ENCODE measurements at regions not wholly inside any gene's neighbourhood (a gene's known extent, or its start where the extent isn't known, plus 50 kb on each side); places are given as distances from the start of the nearest gene placed in this dataset.

GRCh38 chr12:71024827-71025226 is 104.3 kb upstream of the PTPRR start:
- no peak overlapping the region for H2AFZ ChIP-seq (ENCODE audit: low read depth, low read length)
- H3K79me2 ChIP-seq (replicated peaks; ENCODE audit: insufficient read depth, low read length), result no peaks in the 10 kb centered on the region
- no peaks in the 10 kb centered on the region for H4K20me1 ChIP-seq (ENCODE audit: insufficient read depth)
- H3K36me3 ChIP-seq (ENCODE audit: insufficient read depth, low read length), result no peaks in the 10 kb centered on the region
- H3K9me3 ChIP-seq (ENCODE audit: low read length), result no peaks in the 10 kb centered on the region
- H3K9me2 ChIP-seq (ENCODE audit: insufficient read depth, low read length), result no peaks in the 10 kb centered on the region
- H3K9ac ChIP-seq (ENCODE audit: low read length), result no peak overlapping the region
- TF ChIP-seq EZH2 (IDR thresholded peaks at IDR 0.05; ENCODE audit: borderline replicate concordance, insufficient read depth, low read length, poor library complexity, severe bottlenecking), result no peak
- no peak for TF ChIP-seq REST (IDR thresholded peaks at IDR 0.05; ENCODE audit: borderline replicate concordance)
- TF ChIP-seq POLR2AphosphoS5 (IDR thresholded peaks at IDR 0.05), result no peak
- H3K4me2 ChIP-seq (ENCODE audit: low read length), result no peak overlapping the region
- H3K27ac ChIP-seq (ENCODE audit: low read length), result no peak overlapping the region
- H3K4me3 ChIP-seq (ENCODE audit: low read length), result no peak overlapping the region
- no peaks in the 10 kb centered on the region for H3F3A ChIP-seq (ENCODE audit: insufficient read depth, low read length, poor library complexity, severe bottlenecking)
- H3K27me3 ChIP-seq (ENCODE audit: insufficient read depth, low read depth, low read length), result no peaks in the 10 kb centered on the region

GRCh38 chr12:71024281-71024680 is 103.7 kb upstream of the PTPRR start:
- H3K4me2 ChIP-seq (ENCODE audit: low read length), result no peak overlapping the region
- no peak for TF ChIP-seq TAF1 (IDR thresholded peaks at IDR 0.05; ENCODE audit: low read depth)
- TF ChIP-seq MXI1 (conservative IDR thresholded peaks at IDR 0.05; ENCODE audit: poor library complexity, severe bottlenecking), result no peak
- no peak for TF ChIP-seq SMC3 (conservative IDR thresholded peaks at IDR 0.05; ENCODE audit: poor library complexity)
- H3K27ac ChIP-seq (ENCODE audit: low read length), result no peak overlapping the region
- no peak overlapping the region for H3K4me3 ChIP-seq (ENCODE audit: low read length)
- H3K36me3 ChIP-seq (ENCODE audit: insufficient read depth, low read length), result no peaks in the 10 kb centered on the region
- no peak overlapping the region for H3K9ac ChIP-seq (ENCODE audit: low read length)
- no peaks in the 10 kb centered on the region for H4K20me1 ChIP-seq (ENCODE audit: insufficient read depth)
- H3K27me3 ChIP-seq (ENCODE audit: insufficient read depth, low read depth, low read length), result no peaks in the 10 kb centered on the region
- no peaks in the 10 kb centered on the region for H3F3A ChIP-seq (ENCODE audit: insufficient read depth, low read length, poor library complexity, severe bottlenecking)
- no peaks in the 10 kb centered on the region for H3K9me3 ChIP-seq (ENCODE audit: low read length)
- no peak overlapping the region for H2AFZ ChIP-seq (ENCODE audit: low read depth, low read length)
- H3K79me2 ChIP-seq (replicated peaks; ENCODE audit: insufficient read depth, low read length), result no peaks in the 10 kb centered on the region
- H3K9me2 ChIP-seq (ENCODE audit: insufficient read depth, low read length), result no peaks in the 10 kb centered on the region

GRCh38 chr12:71021491-71021890 is 101.0 kb upstream of the PTPRR start:
- Histone ChIP-seq H3K27ac (ENCODE audit: low read length) (no peak overlapping the region), H3K9me3 (ENCODE audit: low read length) (no peaks in the 10 kb centered on the region), H3F3A (ENCODE audit: insufficient read depth, low read length, poor library complexity, severe bottlenecking) (no peaks in the 10 kb centered on the region), H2AFZ (ENCODE audit: low read depth, low read length) (no peak overlapping the region), H3K4me2 (ENCODE audit: low read length) (no peak overlapping the region), H3K4me3 (ENCODE audit: low read length) (no peak overlapping the region), H4K20me1 (ENCODE audit: insufficient read depth) (no peaks in the 10 kb centered on the region), H3K9ac (ENCODE audit: low read length) (no peak overlapping the region), H3K9me2 (ENCODE audit: insufficient read depth, low read length) (no peaks in the 10 kb centered on the region), H3K36me3 (ENCODE audit: insufficient read depth, low read length) (no peaks in the 10 kb centered on the region), H3K27me3 (ENCODE audit: insufficient read depth, low read depth, low read length) (no peaks in the 10 kb centered on the region), H3K79me2 (replicated peaks; ENCODE audit: insufficient read depth, low read length) (no peaks in the 10 kb centered on the region)
- TF ChIP-seq POLR2AphosphoS5 (IDR thresholded peaks at IDR 0.05) (no peak), MXI1 (conservative IDR thresholded peaks at IDR 0.05; ENCODE audit: poor library complexity, severe bottlenecking) (no peak)

GRCh38 chr12:71019282-71019831 is 98.8 kb upstream of the PTPRR start:
- H3K9me3 ChIP-seq (ENCODE audit: low read length), result no peaks in the 10 kb centered on the region
- H3K27ac ChIP-seq (ENCODE audit: low read length), result no peak overlapping the region
- no peaks in the 10 kb centered on the region for H4K20me1 ChIP-seq (ENCODE audit: insufficient read depth)
- H2AFZ ChIP-seq (ENCODE audit: low read depth, low read length), result no peak overlapping the region
- H3K36me3 ChIP-seq (ENCODE audit: insufficient read depth, low read length), result no peaks in the 10 kb centered on the region
- no peaks in the 10 kb centered on the region for H3K79me2 ChIP-seq (replicated peaks; ENCODE audit: insufficient read depth, low read length)
- TF ChIP-seq EP300 (conservative IDR thresholded peaks at IDR 0.05; ENCODE audit: poor library complexity, severe bottlenecking) (no peak), SMC3 (conservative IDR thresholded peaks at IDR 0.05; ENCODE audit: poor library complexity) (no peak), MXI1 (conservative IDR thresholded peaks at IDR 0.05; ENCODE audit: poor library complexity, severe bottlenecking) (no peak), REST (IDR thresholded peaks at IDR 0.05; ENCODE audit: borderline replicate concordance) (no peak)
- no peak overlapping the region for H3K4me2 ChIP-seq (ENCODE audit: low read length)
- no peaks in the 10 kb centered on the region for H3K9me2 ChIP-seq (ENCODE audit: insufficient read depth, low read length)
- H3F3A ChIP-seq (ENCODE audit: insufficient read depth, low read length, poor library complexity, severe bottlenecking), result no peaks in the 10 kb centered on the region
- H3K9ac ChIP-seq (ENCODE audit: low read length), result no peak overlapping the region
- H3K4me3 ChIP-seq (ENCODE audit: low read length), result no peak overlapping the region
- no peaks in the 10 kb centered on the region for H3K27me3 ChIP-seq (ENCODE audit: insufficient read depth, low read depth, low read length)
